ENCODE measurements at regions not wholly inside any gene's neighbourhood (a gene's known extent, or its start where the extent isn't known, plus 50 kb on each side); places are given as distances from the start of the nearest gene placed in this dataset.

GRCh38 chr5:180411948-180412347 is 58.8 kb upstream of the GFPT2 start:
- TF ChIP-seq CTCF (IDR thresholded peaks at IDR 0.05; ENCODE audit: borderline replicate concordance, extremely low read depth, insufficient read depth) = no peak
- no peak for DNase-seq
- intact Hi-C loops (cut with DNase I) = no loop called here
- no peak overlapping the region for H3K27ac ChIP-seq (ENCODE audit: low read depth in 2 of 2, low read length in 2 of 2)
- H3K9me3 ChIP-seq (ENCODE audit: control insufficient read depth in 2 of 3, insufficient read depth in 1 of 3, low read length in 3 of 3) = no peaks in the 10 kb centered on the region
- no peak for FAIRE-seq
- H3K4me1 ChIP-seq (ENCODE audit: control insufficient read depth in 2 of 3, insufficient read depth in 2 of 3, low read depth in 1 of 3, low read length in 3 of 3) = no peaks in the 10 kb centered on the region
- no peaks in the 10 kb centered on the region for H3K27me3 ChIP-seq (ENCODE audit: control insufficient read depth, insufficient read depth, low read length)
- H3K36me3 ChIP-seq (ENCODE audit: control insufficient read depth in 2 of 3, insufficient read depth in 3 of 3, low read length in 3 of 3) = no peaks in the 10 kb centered on the region
- H3K9ac ChIP-seq (ENCODE audit: low read length in 3 of 3) = no peak overlapping the region
- H3K4me3 ChIP-seq (ENCODE audit: low read length in 3 of 3) = no peak overlapping the region

GRCh38 chr5:180414176-180414575 is 61.0 kb upstream of the GFPT2 start:
- Histone ChIP-seq H3K4me1 (ENCODE audit: control insufficient read depth in 2 of 3, insufficient read depth in 2 of 3, low read depth in 1 of 3, low read length in 3 of 3) (no peaks in the 10 kb centered on the region), H3K4me3 (ENCODE audit: low read length in 3 of 3) (no peak overlapping the region), H3K9ac (ENCODE audit: low read length in 3 of 3) (no peak overlapping the region), H3K27me3 (ENCODE audit: control insufficient read depth, insufficient read depth, low read length) (no peaks in the 10 kb centered on the region), H3K9me3 (ENCODE audit: control insufficient read depth in 2 of 3, insufficient read depth in 1 of 3, low read length in 3 of 3) (no peaks in the 10 kb centered on the region), H3K36me3 (ENCODE audit: control insufficient read depth in 2 of 3, insufficient read depth in 3 of 3, low read length in 3 of 3) (no peaks in the 10 kb centered on the region), H3K27ac (ENCODE audit: low read depth in 2 of 2, low read length in 2 of 2) (no peak overlapping the region)
- TF ChIP-seq CTCF (IDR thresholded peaks at IDR 0.05; ENCODE audit: borderline replicate concordance, extremely low read depth, insufficient read depth) = no peak
- DNase-seq (no peak), FAIRE-seq (no peak)
- intact Hi-C loops (cut with DNase I) = no loop called here

GRCh38 chr5:180421672-180422071 is 68.5 kb upstream of the GFPT2 start:
- no peak for TF ChIP-seq CTCF (IDR thresholded peaks at IDR 0.05; ENCODE audit: borderline replicate concordance, extremely low read depth, insufficient read depth)
- FAIRE-seq = no peak
- intact Hi-C loops (cut with DNase I) = no loop called here

GRCh38 chr5:180423133-180423532 is 70.0 kb upstream of the GFPT2 start:
- Histone ChIP-seq H3K4me1 (ENCODE audit: control insufficient read depth in 2 of 3, insufficient read depth in 2 of 3, low read depth in 1 of 3, low read length in 3 of 3) (peaks cover 0 to under 1% (median 0%) of the 10 kb centered on the region in 3 donors), H3K27ac (ENCODE audit: low read depth in 2 of 2, low read length in 2 of 2) (no peak overlapping the region)
- FAIRE-seq = no peak

More at GRCh38 chr5:180421672-180422071, 68.5 kb upstream of the GFPT2 start:
- H3K4me3 ChIP-seq (ENCODE audit: low read length in 3 of 3) = no peak overlapping the region
- DNase-seq = no peak
- H3K4me1 ChIP-seq (ENCODE audit: control insufficient read depth in 2 of 3, insufficient read depth in 2 of 3, low read depth in 1 of 3, low read length in 3 of 3) = no peaks in the 10 kb centered on the region
- H3K9ac ChIP-seq (ENCODE audit: low read length in 3 of 3) = no peak overlapping the region
- no peak overlapping the region for H3K27ac ChIP-seq (ENCODE audit: low read depth in 2 of 2, low read length in 2 of 2)
- no peaks in the 10 kb centered on the region for H3K27me3 ChIP-seq (ENCODE audit: control insufficient read depth, insufficient read depth, low read length)
- no peaks in the 10 kb centered on the region for H3K9me3 ChIP-seq (ENCODE audit: control insufficient read depth in 2 of 3, insufficient read depth in 1 of 3, low read length in 3 of 3)
- no peaks in the 10 kb centered on the region for H3K36me3 ChIP-seq (ENCODE audit: control insufficient read depth in 2 of 3, insufficient read depth in 3 of 3, low read length in 3 of 3)

More at GRCh38 chr5:180423133-180423532, 70.0 kb upstream of the GFPT2 start:
- no peak for DNase-seq
- H3K9me3 ChIP-seq (ENCODE audit: control insufficient read depth in 2 of 3, insufficient read depth in 1 of 3, low read length in 3 of 3) = no peaks in the 10 kb centered on the region
- H3K9ac ChIP-seq (ENCODE audit: low read length in 3 of 3) = no peak overlapping the region
- H3K36me3 ChIP-seq (ENCODE audit: control insufficient read depth in 2 of 3, insufficient read depth in 3 of 3, low read length in 3 of 3) = no peaks in the 10 kb centered on the region
- no peak overlapping the region for H3K4me3 ChIP-seq (ENCODE audit: low read length in 3 of 3)
- TF ChIP-seq CTCF (IDR thresholded peaks at IDR 0.05; ENCODE audit: borderline replicate concordance, extremely low read depth, insufficient read depth) = no peak
- H3K27me3 ChIP-seq (ENCODE audit: control insufficient read depth, insufficient read depth, low read length) = no peaks in the 10 kb centered on the region
- intact Hi-C loops (cut with DNase I) = no loop called here
